Colon (tissue), 2 donors: ENCODE measurements at regions not wholly inside any gene's neighbourhood (a gene's known extent, or its start where the extent isn't known, plus 50 kb on each side); places are given as distances from the start of the nearest gene placed in this dataset.

Source experiments
- FAIRE-seq: peaks from 2 replicates; lab custom pipeline; 2012; peaks lifted over from hg19 to GRCh38; lab: Jason Lieb, UNC
- donor health status: control.
- donor health status: control.

- FAIRE-seq = no peak
Measured at GRCh38 chr2:19434413-19434812, 76.0 kb upstream of the OSR1 start.

- FAIRE-seq = no peak
Measured at GRCh38 chr2:19426941-19427340, 68.5 kb upstream of the OSR1 start.

- no peak for FAIRE-seq
Measured at GRCh38 chr2:19426144-19426543, 67.7 kb upstream of the OSR1 start.

GRCh38 chr2:19425419-19425818 lies 67.0 kb upstream of the OSR1 start:
- no peak for FAIRE-seq

- no peak for FAIRE-seq
Measured at GRCh38 chr2:19419211-19419880, 60.9 kb upstream of the OSR1 start.

GRCh38 chr2:19416784-19417684 lies 58.6 kb upstream of the OSR1 start:
- no peak for FAIRE-seq

- FAIRE-seq = no peak
Measured at GRCh38 chr2:19416083-19416482, 57.7 kb upstream of the OSR1 start.

GRCh38 chr2:19409046-19409445 lies 50.6 kb upstream of the OSR1 start:
- no peak for FAIRE-seq

GRCh38 chr2:19408592-19408991 lies 50.2 kb upstream of the OSR1 start:
- no peak for FAIRE-seq
